Upper lobe of left lung (tissue), 6 donors: ENCODE measurements at regions not wholly inside any gene's neighbourhood (a gene's known extent, or its start where the extent isn't known, plus 50 kb on each side); places are given as distances from the start of the nearest gene placed in this dataset.

ENCODE experiments used
- ATAC-seq, 2 donors: fragments of 200-7000 bp; cut with Tn5 transposase; one replicate each; pipeline ENCODE4 v1.9.1; 2022; ENCODE audit warnings: mild to moderate bottlenecking in 2 of 2, moderate library complexity in 2 of 2; ENCODE audit not compliant: low FRiP score in 2 of 2
- DNase-seq, 2 donors: peaks; one replicate each; pipeline ENCODE4 v3.0.0-alpha.2; 2019 to 2020
- H3K27ac ChIP-seq, 4 donors: fragments of 200-600 bp; sonication (generic); one replicate each; pipeline ENCODE4 v1.5.1; 2016 to 2019
- H3K27me3 ChIP-seq, 4 donors: fragments of 200-600 bp; sonication (generic); one replicate each; pipeline ENCODE4 v1.5.1; 2017 to 2019
- H3K36me3 ChIP-seq, 4 donors: fragments of 200-600 bp; sonication (generic); one replicate each; pipeline ENCODE4 v1.5.1; 2016 to 2019
- H3K4me1 ChIP-seq, 4 donors: fragments of 200-600 bp; sonication (generic); one replicate each; pipeline ENCODE4 v1.5.1; 2018 to 2019
- H3K4me3 ChIP-seq, 4 donors: fragments of 200-600 bp; sonication (generic); one replicate each; pipeline ENCODE4 v1.5.1; 2017 to 2019; ENCODE audit warnings: mild to moderate bottlenecking in 2 of 4, moderate library complexity in 1 of 4
- H3K9me3 ChIP-seq, 4 donors: fragments of 200-600 bp; sonication (generic); one replicate each; pipeline ENCODE4 v1.5.1; 2018 to 2019
- CTCF ChIP-seq, 6 experiments: fragments of 450-650 bp in 4 of 6; fragments of 200-600 bp in 2 of 6; sonication (generic) in 2 of 6; IDR thresholded peaks; one replicate each; pipeline ENCODE4 v1.5.1; 2016 to 2019; ENCODE audit warnings: antibody characterized with exemption in 6 of 6
- EP300 ChIP-seq, 4 donors: sonication (generic); formaldehyde crosslinking; IDR thresholded peaks; one replicate each; pipeline ENCODE4 v1.5.1; 2017; ENCODE audit warnings: antibody characterized with exemption in 4 of 4, control low read depth in 2 of 4
- POLR2A ChIP-seq, 4 donors: fragments of 450-650 bp; IDR thresholded peaks; one replicate each; pipeline ENCODE4 v1.5.1; 2016 to 2017; ENCODE audit warnings: antibody characterized with exemption in 4 of 4, mild to moderate bottlenecking in 2 of 4
- POLR2AphosphoS5 ChIP-seq, 2 donors: sonication (generic); formaldehyde crosslinking; IDR thresholded peaks; one replicate each; pipeline ENCODE4 v1.5.1; 2017; ENCODE audit warnings: antibody characterized with exemption in 2 of 2
- WGBS, 2 donors: methylation state at CpG; one replicate each; pipeline ENCODE4 v1.1.5; 2017 to 2018; 5-methylcytosine and 5-hydroxymethylcytosine counted together
- donor health status: DM: no; HTN: no; CAD: no; lungs with moderate emphysema.
- donor health status: DM: no; HTN: yes; CAD: no; lungs with severe emphysema.

DNA sequence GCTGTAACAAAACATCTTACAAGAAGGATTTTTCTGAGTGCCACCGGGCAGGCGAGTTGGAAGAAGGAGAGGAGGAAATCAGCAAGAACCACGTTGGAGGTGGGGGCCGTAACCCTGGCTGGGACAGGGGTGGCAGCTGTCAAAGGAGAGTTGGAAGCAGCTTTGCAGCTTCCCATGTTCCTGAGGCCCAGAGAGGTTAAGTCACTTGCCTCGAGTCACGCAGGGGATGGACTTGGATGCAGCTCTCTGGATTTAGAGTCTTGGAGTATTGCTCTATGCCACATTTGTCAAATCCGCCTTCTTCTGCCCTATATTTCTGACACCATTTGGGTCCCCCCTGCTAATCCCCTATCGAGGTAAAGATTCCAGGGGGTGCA lies 83.0 kb upstream of the CIBAR2 start:
- ATAC-seq, result no peak
- no peak overlapping the region for H3K27ac ChIP-seq
- no peaks in the 10 kb centered on the region for H3K27me3 ChIP-seq
- H3K36me3 ChIP-seq, result no peaks in the 10 kb centered on the region
- no peak overlapping the region for H3K4me3 ChIP-seq
- no peak for TF ChIP-seq EP300 (IDR thresholded peaks at IDR 0.05)
- no peak for TF ChIP-seq POLR2A (IDR thresholded peaks at IDR 0.05)
- no peak for TF ChIP-seq CTCF (IDR thresholded peaks at IDR 0.05)
- no peak for TF ChIP-seq POLR2AphosphoS5 (IDR thresholded peaks at IDR 0.05)
- 81 to 83% methylated on average over 8 of the region's 8 CpGs for WGBS, 2 donors
- no peaks in the 10 kb centered on the region for H3K9me3 ChIP-seq
- H3K4me1 ChIP-seq, result peaks cover 11 to 22% (median 14%) of the 10 kb centered on the region in 4 donors
- DNase-seq, result no peak

- Histone ChIP-seq H3K4me3 (no peak overlapping the region), H3K27ac (no peak overlapping the region), H3K4me1 (peaks cover 13 to 22% (median 14%) of the 10 kb centered on the region in 4 donors), H3K27me3 (no peaks in the 10 kb centered on the region), H3K9me3 (no peaks in the 10 kb centered on the region), H3K36me3 (no peaks in the 10 kb centered on the region)
- ATAC-seq (peak in 1 of 2 donors; percentile 37), DNase-seq (no peak)
- TF ChIP-seq EP300 (IDR thresholded peaks at IDR 0.05), result no peak
- TF ChIP-seq POLR2A (IDR thresholded peaks at IDR 0.05), result no peak
- no peak for TF ChIP-seq CTCF (IDR thresholded peaks at IDR 0.05)
- no peak for TF ChIP-seq POLR2AphosphoS5 (IDR thresholded peaks at IDR 0.05)
- WGBS, 2 donors, result 73 to 76% methylated on average over 22 of the region's 22 CpGs
Measured at GRCh38 chr16:85195900-85196772, 83.9 kb upstream of the CIBAR2 start.

- no peak for TF ChIP-seq POLR2A (IDR thresholded peaks at IDR 0.05)
- no peak for TF ChIP-seq POLR2AphosphoS5 (IDR thresholded peaks at IDR 0.05)
- TF ChIP-seq EP300 (IDR thresholded peaks at IDR 0.05), result no peak
- no peak for TF ChIP-seq CTCF (IDR thresholded peaks at IDR 0.05)
- Histone ChIP-seq H3K27ac (no peak overlapping the region), H3K4me3 (no peak overlapping the region), H3K9me3 (no peaks in the 10 kb centered on the region), H3K4me1 (peaks cover 13 to 23% (median 14%) of the 10 kb centered on the region in 4 donors), H3K36me3 (no peaks in the 10 kb centered on the region), H3K27me3 (no peaks in the 10 kb centered on the region)
- WGBS, 2 donors, result 88 to 94% methylated on average over 12 to 13 of the region's 13 CpGs
- no peak for ATAC-seq
- peak in 1 of 2 donors; percentile 39 for DNase-seq
Measured at GRCh38 chr16:85196976-85197375, 84.7 kb upstream of the CIBAR2 start.

GRCh38 chr16:85197611-85198566 lies 85.6 kb upstream of the CIBAR2 start:
- no peaks in the 10 kb centered on the region for H3K9me3 ChIP-seq
- DNase-seq (no peak), ATAC-seq (no peak)
- H3K4me1 ChIP-seq, result peaks cover 10 to 27% (median 15%) of the 10 kb centered on the region in 4 donors
- no peak overlapping the region for H3K27ac ChIP-seq
- H3K27me3 ChIP-seq, result no peaks in the 10 kb centered on the region
- no peak overlapping the region for H3K4me3 ChIP-seq
- no peak for TF ChIP-seq CTCF (IDR thresholded peaks at IDR 0.05)
- TF ChIP-seq POLR2A (IDR thresholded peaks at IDR 0.05), result no peak
- WGBS, 2 donors, result 83 to 86% methylated on average over 18 to 22 of the region's 22 CpGs
- H3K36me3 ChIP-seq, result no peaks in the 10 kb centered on the region
